ENCODE measurements at regions not wholly inside any gene's neighbourhood (a gene's known extent, or its start where the extent isn't known, plus 50 kb on each side); places are given as distances from the start of the nearest gene placed in this dataset.

DNA sequence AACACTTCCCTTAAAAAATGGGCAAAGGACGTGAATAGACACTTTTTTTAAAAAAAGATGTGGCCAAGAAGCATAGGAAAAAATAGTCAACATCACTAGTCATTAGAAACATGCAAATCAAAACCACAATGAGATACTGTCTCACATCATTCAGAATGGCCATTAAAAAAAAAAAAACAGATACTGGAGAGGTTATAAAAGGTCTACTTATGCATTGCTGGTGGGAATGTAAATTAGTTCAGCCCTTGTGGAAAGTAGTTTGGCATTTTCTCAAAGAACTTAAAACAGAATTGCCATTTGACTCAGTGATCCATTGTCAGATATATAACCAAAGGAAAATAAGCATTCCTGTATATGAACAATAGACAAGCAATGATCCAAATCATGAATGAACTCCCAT is 352.8 kb upstream of the EPHA5 start:
- H3K27me3 ChIP-seq (ENCODE audit: control insufficient read depth, low read length) = no peaks in the 10 kb centered on the region
- no peak overlapping the region for H3K4me3 ChIP-seq (ENCODE audit: low read length)
- H3F3A ChIP-seq (ENCODE audit: control insufficient read depth, insufficient read depth) = no peaks in the 10 kb centered on the region
- no peaks in the 10 kb centered on the region for H3K79me2 ChIP-seq (ENCODE audit: control insufficient read depth, low read length)
- H3K4me1 ChIP-seq (ENCODE audit: control insufficient read depth, low read length) = no peaks in the 10 kb centered on the region
- TF ChIP-seq CTCF (IDR thresholded peaks at IDR 0.05; ENCODE audit: low read depth, low read length, poor library complexity, severe bottlenecking) (no peak), EZH2phosphoT487 (IDR thresholded peaks at IDR 0.05; ENCODE audit: borderline replicate concordance, low read length) (no peak)
- H3K9me2 ChIP-seq (replicated peaks; ENCODE audit: control insufficient read depth, low read length) = no peaks in the 10 kb centered on the region
- H3K9me3 ChIP-seq (ENCODE audit: control insufficient read depth, insufficient read depth, low read length) = no peaks in the 10 kb centered on the region
- no peak overlapping the region for H3K27ac ChIP-seq (ENCODE audit: low read depth, low read length)
- no peaks in the 10 kb centered on the region for H4K20me1 ChIP-seq (ENCODE audit: control insufficient read depth, insufficient read depth, low read depth, low read length)
- H3K4me2 ChIP-seq (ENCODE audit: low read length) = no peak overlapping the region
- H3K36me3 ChIP-seq (ENCODE audit: control insufficient read depth, low read length) = no peaks in the 10 kb centered on the region

GRCh38 chr4:66017671-66018070 is 347.4 kb upstream of the EPHA5 start:
- Histone ChIP-seq H3K4me2 (ENCODE audit: low read length) (no peak overlapping the region), H4K20me1 (ENCODE audit: control insufficient read depth, insufficient read depth, low read depth, low read length) (no peaks in the 10 kb centered on the region), H3K9me3 (ENCODE audit: control insufficient read depth, insufficient read depth, low read length) (no peaks in the 10 kb centered on the region), H3K27ac (ENCODE audit: low read depth, low read length) (no peak overlapping the region), H3K79me2 (ENCODE audit: control insufficient read depth, low read length) (no peaks in the 10 kb centered on the region), H3F3A (ENCODE audit: control insufficient read depth, insufficient read depth) (no peaks in the 10 kb centered on the region), H3K9me2 (replicated peaks; ENCODE audit: control insufficient read depth, low read length) (no peaks in the 10 kb centered on the region), H3K27me3 (ENCODE audit: control insufficient read depth, low read length) (no peaks in the 10 kb centered on the region), H3K4me3 (ENCODE audit: low read length) (no peak overlapping the region), H3K4me1 (ENCODE audit: control insufficient read depth, low read length) (no peaks in the 10 kb centered on the region), H3K36me3 (ENCODE audit: control insufficient read depth, low read length) (no peaks in the 10 kb centered on the region)
- TF ChIP-seq CTCF (IDR thresholded peaks at IDR 0.05; ENCODE audit: low read depth, low read length, poor library complexity, severe bottlenecking) (no peak), EZH2phosphoT487 (IDR thresholded peaks at IDR 0.05; ENCODE audit: borderline replicate concordance, low read length) (no peak)

GRCh38 chr4:66016240-66016639 is 346.0 kb upstream of the EPHA5 start:
- no peaks in the 10 kb centered on the region for H3K79me2 ChIP-seq (ENCODE audit: control insufficient read depth, low read length)
- no peak for TF ChIP-seq CTCF (IDR thresholded peaks at IDR 0.05; ENCODE audit: low read depth, low read length, poor library complexity, severe bottlenecking)
- no peak for TF ChIP-seq EZH2phosphoT487 (IDR thresholded peaks at IDR 0.05; ENCODE audit: borderline replicate concordance, low read length)
- H3K27me3 ChIP-seq (ENCODE audit: control insufficient read depth, low read length) = no peaks in the 10 kb centered on the region
- no peaks in the 10 kb centered on the region for H4K20me1 ChIP-seq (ENCODE audit: control insufficient read depth, insufficient read depth, low read depth, low read length)
- H3K9me3 ChIP-seq (ENCODE audit: control insufficient read depth, insufficient read depth, low read length) = no peaks in the 10 kb centered on the region
- H3K36me3 ChIP-seq (ENCODE audit: control insufficient read depth, low read length) = no peaks in the 10 kb centered on the region
- no peaks in the 10 kb centered on the region for H3F3A ChIP-seq (ENCODE audit: control insufficient read depth, insufficient read depth)
- H3K27ac ChIP-seq (ENCODE audit: low read depth, low read length) = no peak overlapping the region
- no peaks in the 10 kb centered on the region for H3K4me1 ChIP-seq (ENCODE audit: control insufficient read depth, low read length)
- no peaks in the 10 kb centered on the region for H3K9me2 ChIP-seq (replicated peaks; ENCODE audit: control insufficient read depth, low read length)
- H3K4me3 ChIP-seq (ENCODE audit: low read length) = no peak overlapping the region
- H3K4me2 ChIP-seq (ENCODE audit: low read length) = no peak overlapping the region
